Uterus (tissue), 2 donors: ENCODE measurements at regions not wholly inside any gene's neighbourhood (a gene's known extent, or its start where the extent isn't known, plus 50 kb on each side); places are given as distances from the start of the nearest gene placed in this dataset.

Experiments used
- CTCF ChIP-seq, 4 experiments: fragments of 200-600 bp in 2 of 4; fragments of 450-650 bp in 2 of 4; sonication (generic) in 2 of 4; IDR thresholded peaks; one replicate each; pipeline ENCODE4 v1.5.1; 2016 to 2019; ENCODE audit warnings: antibody characterized with exemption in 4 of 4, mild to moderate bottlenecking in 2 of 4, moderate library complexity in 1 of 4
- POLR2A ChIP-seq, 2 donors: fragments of 450-650 bp; IDR thresholded peaks; one replicate each; pipeline ENCODE4 v1.6.1; 2016; ENCODE audit warnings: antibody characterized with exemption in 2 of 2, mild to moderate bottlenecking in 1 of 2, moderate library complexity in 1 of 2

GRCh38 chr10:59577984-59578383, 131.7 kb downstream of the SLC16A9 start:
- TF ChIP-seq POLR2A (IDR thresholded peaks at IDR 0.05) (no peak), CTCF (IDR thresholded peaks at IDR 0.05) (no peak)
